HFF-Myc (cell line): ENCODE measurements at regions not wholly inside any gene's neighbourhood (a gene's known extent, or its start where the extent isn't known, plus 50 kb on each side); places are given as distances from the start of the nearest gene placed in this dataset.

Source experiments
- DNase-seq: peaks from one replicate; pipeline ENCODE4 v3.0.0-alpha.2; 2011; ENCODE audit warnings: low read depth; ENCODE audit errors: extremely low read depth
- H3K4me3 ChIP-seq: replicated peaks from 2 replicates; pipeline ENCODE4 v1.5.1; 2011; ENCODE audit warnings: low read depth, mild to moderate bottlenecking, control low read depth, low read length
- TF ChIP-seq, protein P1 (sequence below): IDR thresholded peaks from 2 replicates; pipeline ENCODE4 v1.5.1; 2012; ENCODE audit warnings: mild to moderate bottlenecking, low read depth, low read length, control low read depth; ENCODE audit errors: missing control alignments

DNA sequence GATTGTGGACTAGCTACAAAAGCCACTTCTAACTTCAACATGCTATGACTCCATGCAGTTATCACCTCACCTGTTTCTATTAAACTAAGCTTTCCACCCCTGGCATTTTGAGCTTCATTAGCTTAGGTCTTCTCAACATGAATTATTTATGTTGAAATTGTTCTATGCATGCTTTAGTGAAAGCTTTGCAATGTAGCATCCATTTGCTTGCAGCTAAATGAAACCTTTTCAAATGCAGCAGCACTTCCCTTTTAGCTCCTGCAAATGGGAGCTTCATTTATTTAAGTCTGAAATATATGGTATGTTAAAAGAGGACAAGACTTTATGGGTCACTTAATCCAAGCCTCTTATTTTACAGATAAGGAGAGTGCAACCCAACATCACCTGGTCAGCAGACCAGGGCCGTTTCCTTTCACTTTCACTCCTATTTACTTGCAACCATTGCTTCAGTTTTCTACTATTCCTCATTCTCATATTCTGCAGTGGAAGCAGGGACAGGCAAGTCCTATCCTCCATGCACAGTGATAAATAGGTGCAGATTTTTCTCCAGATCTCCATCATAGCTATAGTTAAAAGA lies 56.4 kb upstream of the SAMSN1 start:
- TF ChIP-seq, protein P1, sequence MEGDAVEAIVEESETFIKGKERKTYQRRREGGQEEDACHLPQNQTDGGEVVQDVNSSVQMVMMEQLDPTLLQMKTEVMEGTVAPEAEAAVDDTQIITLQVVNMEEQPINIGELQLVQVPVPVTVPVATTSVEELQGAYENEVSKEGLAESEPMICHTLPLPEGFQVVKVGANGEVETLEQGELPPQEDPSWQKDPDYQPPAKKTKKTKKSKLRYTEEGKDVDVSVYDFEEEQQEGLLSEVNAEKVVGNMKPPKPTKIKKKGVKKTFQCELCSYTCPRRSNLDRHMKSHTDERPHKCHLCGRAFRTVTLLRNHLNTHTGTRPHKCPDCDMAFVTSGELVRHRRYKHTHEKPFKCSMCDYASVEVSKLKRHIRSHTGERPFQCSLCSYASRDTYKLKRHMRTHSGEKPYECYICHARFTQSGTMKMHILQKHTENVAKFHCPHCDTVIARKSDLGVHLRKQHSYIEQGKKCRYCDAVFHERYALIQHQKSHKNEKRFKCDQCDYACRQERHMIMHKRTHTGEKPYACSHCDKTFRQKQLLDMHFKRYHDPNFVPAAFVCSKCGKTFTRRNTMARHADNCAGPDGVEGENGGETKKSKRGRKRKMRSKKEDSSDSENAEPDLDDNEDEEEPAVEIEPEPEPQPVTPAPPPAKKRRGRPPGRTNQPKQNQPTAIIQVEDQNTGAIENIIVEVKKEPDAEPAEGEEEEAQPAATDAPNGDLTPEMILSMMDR: no peak
- DNase-seq: no peak
- no peak overlapping the region for H3K4me3 ChIP-seq

DNA sequence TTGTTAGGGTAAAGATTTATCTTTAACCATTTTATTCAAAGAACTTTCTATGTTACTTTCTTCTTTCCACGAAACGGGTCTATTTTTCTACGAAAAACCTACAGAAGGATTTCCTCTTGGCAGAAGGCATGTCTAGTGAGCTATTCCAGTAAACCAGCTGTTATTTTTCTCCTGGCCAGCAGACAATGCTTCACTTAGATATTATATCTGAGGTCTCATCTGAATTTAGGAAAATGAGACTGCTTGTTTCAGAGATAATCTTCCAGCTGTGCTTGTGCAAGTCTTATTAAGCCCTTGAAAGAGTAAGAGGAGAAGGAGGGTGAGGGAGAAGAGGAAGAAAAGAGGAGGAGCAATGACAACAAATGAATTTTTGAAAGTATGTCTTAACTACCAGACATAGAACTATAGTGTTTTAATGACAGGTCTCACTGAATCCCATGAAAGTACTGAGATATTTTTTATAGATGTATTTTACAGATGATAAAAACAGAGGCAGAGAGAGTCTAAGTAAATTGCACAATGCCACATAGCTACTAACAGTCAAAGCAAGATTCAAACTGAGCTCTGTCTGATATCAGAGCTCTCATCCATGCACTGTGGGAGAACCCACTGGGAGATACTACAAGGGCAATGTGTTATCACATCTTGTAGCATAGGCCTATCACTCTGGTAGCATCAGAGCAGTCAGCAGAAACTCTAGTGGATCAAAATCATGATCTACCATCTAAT lies 54.6 kb upstream of the SAMSN1 start:
- TF ChIP-seq, protein P1: no peak
- no peak overlapping the region for H3K4me3 ChIP-seq
- no peak for DNase-seq

DNA sequence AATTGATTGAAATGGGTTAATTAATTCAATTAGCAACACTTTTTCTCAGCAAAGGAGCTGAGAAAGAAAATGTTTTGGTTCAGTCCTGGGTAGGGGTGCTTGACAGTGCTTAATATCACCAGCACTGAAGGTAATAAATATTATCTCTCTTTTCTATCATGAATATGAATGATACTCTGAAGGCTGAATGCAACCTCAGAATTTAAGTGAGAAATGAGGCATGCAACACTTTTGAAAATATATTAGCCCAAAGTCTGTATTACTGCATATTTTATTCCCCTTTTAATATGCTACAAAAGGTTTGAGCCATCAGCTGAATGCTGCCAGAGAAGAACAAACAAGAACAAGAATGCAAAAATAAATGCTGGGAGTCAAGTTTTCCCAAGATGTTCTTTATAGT lies 52.0 kb upstream of the SAMSN1 start:
- no peak for DNase-seq

More for the DNA sequence above, 52.0 kb upstream of the SAMSN1 start:
- TF ChIP-seq, protein P1: no peak
- H3K4me3 ChIP-seq: no peak overlapping the region
